Colonic mucosa (tissue), 4 donors: ENCODE measurements at regions not wholly inside any gene's neighbourhood (a gene's known extent, or its start where the extent isn't known, plus 50 kb on each side); places are given as distances from the start of the nearest gene placed in this dataset.

Source experiments
- DNase-seq: peaks from one replicate; pipeline ENCODE4 v3.0.0-alpha.2; 2020
- H3K27ac ChIP-seq: fragments of 200-600 bp; one replicate; pipeline ENCODE4 v1.8.0; 2021
- H3K27me3 ChIP-seq: fragments of 200-600 bp; one replicate; pipeline ENCODE4 v1.8.0; 2021
- H3K36me3 ChIP-seq: fragments of 200-600 bp; one replicate; pipeline ENCODE4 v1.8.0; 2021
- H3K4me1 ChIP-seq: fragments of 200-600 bp; one replicate; pipeline ENCODE4 v1.8.0; 2021; ENCODE audit warnings: mild to moderate bottlenecking
- H3K4me3 ChIP-seq: fragments of 200-600 bp; one replicate; pipeline ENCODE4 v1.8.0; 2021
- H3K9ac ChIP-seq, 2 donors: one replicate each; pipeline ENCODE4 v1.7.0; 2013; ENCODE audit warnings: control low read depth in 2 of 2, low read depth in 2 of 2, low read length in 2 of 2
- H3K9me3 ChIP-seq: fragments of 200-600 bp; one replicate; pipeline ENCODE4 v1.8.0; 2021
- CTCF ChIP-seq: fragments of 200-600 bp; IDR thresholded peaks from one replicate; pipeline ENCODE4 v1.8.0; 2022; ENCODE audit warnings: antibody characterized with exemption, mild to moderate bottlenecking
- intact Hi-C: fragments of 100-400 bp; cut with DNase I; formaldehyde crosslinking; loops from one replicate; pipeline ENCODE4 v1.14.1; 2022
- donor health status: healthy.
- donor health status: DM: no; HTN: no; CAD: no.
- donor health status: DM: no; HTN: no; CAD: no.

GRCh38 chr21:17869115-17869514 is 50.0 kb upstream of the C21orf91 start:
- H3K27me3 ChIP-seq, result no peaks in the 10 kb centered on the region
- TF ChIP-seq CTCF, result no peak
- DNase-seq, result no peak
- no peak overlapping the region for H3K27ac ChIP-seq
- H3K4me3 ChIP-seq, result no peak overlapping the region
- intact Hi-C loops, result no loop called here
- no peaks in the 10 kb centered on the region for H3K9me3 ChIP-seq
- H3K36me3 ChIP-seq, result no peaks in the 10 kb centered on the region
- H3K4me1 ChIP-seq, result no peaks in the 10 kb centered on the region
- no peak overlapping the region for H3K9ac ChIP-seq
